HCT116 (cell line): ENCODE measurements at regions not wholly inside any gene's neighbourhood (a gene's known extent, or its start where the extent isn't known, plus 50 kb on each side); places are given as distances from the start of the nearest gene placed in this dataset.

Experiments
- ATAC-seq: fragments of 200-7000 bp; cut with Tn5 transposase; 2 replicates; pipeline ENCODE4 v1.9.1; 2020; ENCODE audit warnings: mild to moderate bottlenecking, moderate library complexity
- BruUV-seq: library from RNA; stranded (reverse); fragments of 400-500 nt; replicated peaks from 2 replicates; lab custom pipeline; 2021; lab: Mats Ljungman, UMichigan
- CTCF ChIA-PET: fragments of 300-600 bp; sonication (Branson Sonifier 250); formaldehyde crosslinking; loops from one replicate; lab custom pipeline; 2021; ENCODE audit warnings: antibody characterized with exemption; lab: Charles Lee
- POLR2A ChIA-PET: fragments of 300-600, 350-600 bp; sonication (Branson Sonifier 250); formaldehyde crosslinking; loops from one replicate; lab custom pipeline; 2021; ENCODE audit warnings: antibody characterized with exemption; lab: Charles Lee
- RAD21 ChIA-PET, 2 experiments: fragments of 300-600 bp; sonication (Branson Sonifier 250); formaldehyde crosslinking; loops; one replicate each; lab custom pipeline; 2023; ENCODE audit warnings: low total read pairs in 2 of 2; ENCODE audit not compliant: uncharacterized antibody in 2 of 2, unreplicated experiment in 2 of 2, low non-redundant PET in 1 of 2; lab: Charles Lee
- DNase-seq: peaks from one replicate; pipeline ENCODE4 v3.0.0-alpha.2; 2010; ENCODE audit warnings: low read depth, low spot score
- H2AFZ ChIP-seq: fragments of 200-600 bp; shearing (Covaris generic), sonication (generic); 2 replicates; pipeline ENCODE4 v1.6.1; 2017; ENCODE audit warnings: low read depth, mixed run types, mixed read lengths, antibody characterized with exemption, low read length; ENCODE audit not compliant: poor library complexity, severe bottlenecking
- H3K27ac ChIP-seq: 2 replicates; pipeline ENCODE4 v1.5.1; 2012; ENCODE audit warnings: low read depth, low read length
- H3K27me3 ChIP-seq: fragments of 200-600 bp; sonication (generic); 2 replicates; pipeline ENCODE4 v1.6.1; 2016; ENCODE audit warnings: mixed run types, low read length, mixed read lengths; ENCODE audit not compliant: insufficient read depth
- H3K36me3 ChIP-seq, 2 experiments: fragments of 200-500 bp in 1 of 2; fragments of 200-600 bp in 1 of 2; sonication (Bioruptor generic) in 1 of 2; sonication (generic) in 1 of 2; 2 replicates each; pipeline versions ENCODE4 v1.5.1 to v1.6.1; 2014 to 2016; ENCODE audit warnings: low read length in 2 of 2, inconsistent platforms in 1 of 2, mixed read lengths in 1 of 2, mixed run types in 1 of 2; ENCODE audit not compliant: insufficient read depth in 2 of 2, control insufficient read depth in 1 of 2
- H3K4me1 ChIP-seq, 2 experiments: fragments of 200-600 bp in 1 of 2; sonication (generic) in 1 of 2; 2 replicates each; pipeline versions ENCODE4 v1.5.1 to v1.6.1; 2012 to 2017; ENCODE audit warnings: low read length in 2 of 2, inconsistent platforms in 1 of 2, mild to moderate bottlenecking in 1 of 2, mixed read lengths in 1 of 2, mixed run types in 1 of 2, moderate library complexity in 1 of 2; ENCODE audit not compliant: insufficient read depth in 2 of 2, control insufficient read depth in 1 of 2
- H3K4me2 ChIP-seq: fragments of 200-600 bp; sonication (generic); 2 replicates; pipeline ENCODE4 v1.6.1; 2017; ENCODE audit warnings: mixed run types, low read length, mixed read lengths
- H3K4me3 ChIP-seq, 2 experiments: fragments of 200-600 bp in 1 of 2; sonication (generic) in 1 of 2; replicated peaks in 1 of 2; 2 replicates each; pipeline ENCODE4 v1.5.1; 2011 to 2016; ENCODE audit warnings: low read length in 2 of 2, control low read depth in 1 of 2, low read depth in 1 of 2, mild to moderate bottlenecking in 1 of 2, mixed read lengths in 1 of 2, mixed run types in 1 of 2
- H3K79me2 ChIP-seq: fragments of 200-600 bp; sonication (generic); 2 replicates; pipeline ENCODE4 v1.6.1; 2017; ENCODE audit warnings: mild to moderate bottlenecking, mixed run types, low read length, moderate library complexity, mixed read lengths; ENCODE audit not compliant: insufficient read depth
- H3K9ac ChIP-seq: fragments of 200-600 bp; sonication (generic); 2 replicates; pipeline ENCODE4 v1.6.1; 2016; ENCODE audit warnings: low read length, mixed read lengths
- H3K9me2 ChIP-seq: fragments of 200-600 bp; sonication (generic), shearing (Covaris generic); 2 replicates; pipeline ENCODE4 v1.6.1; 2017; ENCODE audit warnings: mixed run types, mild to moderate bottlenecking, moderate library complexity; ENCODE audit not compliant: insufficient read depth
- H3K9me3 ChIP-seq, 2 experiments: fragments of 200-500 bp in 1 of 2; fragments of 200-600 bp in 1 of 2; sonication (Bioruptor generic) in 1 of 2; sonication (generic) in 1 of 2; 2 replicates each; pipeline ENCODE4 v1.6.1; 2014 to 2017; ENCODE audit warnings: low read length in 2 of 2, mixed read lengths in 2 of 2, inconsistent platforms in 1 of 2, low read depth in 1 of 2, mild to moderate bottlenecking in 1 of 2, mixed run types in 1 of 2, moderate library complexity in 1 of 2; ENCODE audit not compliant: control insufficient read depth in 1 of 2, insufficient read depth in 1 of 2
- H4K20me1 ChIP-seq: fragments of 200-600 bp; sonication (generic), shearing (Covaris generic); 2 replicates; pipeline ENCODE4 v1.6.1; 2017; ENCODE audit warnings: mixed run types, mild to moderate bottlenecking, moderate library complexity; ENCODE audit not compliant: insufficient read depth
- CEBPB ChIP-seq: IDR thresholded peaks from 2 replicates; pipeline ENCODE4 v1.6.1; 2012; ENCODE audit warnings: low read depth
- CTCF ChIP-seq, 3 experiments: fragments of 200-600 bp in 1 of 3; sonication (generic) in 1 of 3; IDR thresholded peaks in 2 of 3; conservative IDR thresholded peaks in 1 of 3; 2 replicates each; pipeline ENCODE4 v1.5.1; 2012 to 2017; ENCODE audit warnings: low read depth in 2 of 3, low read length in 2 of 3, antibody characterized with exemption in 1 of 3, borderline replicate concordance in 1 of 3, control low read depth in 1 of 3, mild to moderate bottlenecking in 1 of 3, mixed read lengths in 1 of 3, mixed run types in 1 of 3, moderate library complexity in 1 of 3; ENCODE audit not compliant: insufficient read depth in 1 of 3
- EGR1 ChIP-seq: IDR thresholded peaks from 2 replicates; pipeline ENCODE4 v1.6.1; 2012; ENCODE audit warnings: low read depth
- ELF1 ChIP-seq: IDR thresholded peaks from 2 replicates; pipeline ENCODE4 v1.6.1; 2012; ENCODE audit warnings: low read depth, borderline replicate concordance
- EZH2 ChIP-seq: fragments of 200-600 bp; sonication (generic); IDR thresholded peaks from 2 replicates; pipeline ENCODE4 v1.6.1; 2017; ENCODE audit warnings: antibody characterized with exemption, mixed run types
- EZH2phosphoT487 ChIP-seq: fragments of 200-600 bp; IDR thresholded peaks from 2 replicates; pipeline ENCODE4 v1.6.1; 2018; ENCODE audit warnings: antibody characterized with exemption, borderline replicate concordance
- FOSL1 ChIP-seq: IDR thresholded peaks from 2 replicates; pipeline ENCODE4 v1.6.1; 2012; ENCODE audit warnings: low read depth
- JUND ChIP-seq: IDR thresholded peaks from 2 replicates; pipeline ENCODE4 v1.6.1; 2012
- POLR2A ChIP-seq: IDR thresholded peaks from 2 replicates; pipeline ENCODE4 v1.7.0; 2011; ENCODE audit warnings: borderline replicate concordance; ENCODE audit not compliant: insufficient read depth, insufficient read length; ENCODE audit errors: extremely low read depth
- POLR2AphosphoS5 ChIP-seq: IDR thresholded peaks from 2 replicates; pipeline ENCODE4 v1.6.1; 2011; ENCODE audit warnings: mild to moderate bottlenecking, low read depth, low read length, moderate library complexity
- RAD21 ChIP-seq: IDR thresholded peaks from 2 replicates; pipeline ENCODE4 v1.6.1; 2012; ENCODE audit warnings: low read depth, mild to moderate bottlenecking
- REST ChIP-seq: IDR thresholded peaks from 2 replicates; pipeline ENCODE4 v1.6.1; 2012; ENCODE audit warnings: low read depth
- SIN3A ChIP-seq: IDR thresholded peaks from 2 replicates; pipeline ENCODE4 v1.6.1; 2012; ENCODE audit warnings: low read depth
- SP1 ChIP-seq: IDR thresholded peaks from 2 replicates; pipeline ENCODE4 v1.6.1; 2012; ENCODE audit warnings: low read depth
- SRF ChIP-seq: IDR thresholded peaks from 2 replicates; pipeline ENCODE4 v1.6.1; 2012; ENCODE audit warnings: low read depth
- YY1 ChIP-seq: IDR thresholded peaks from 2 replicates; pipeline ENCODE4 v1.6.1; 2011; ENCODE audit warnings: low read length, low read depth, moderate library complexity, mild to moderate bottlenecking; ENCODE audit not compliant: insufficient replicate concordance; ENCODE audit errors: extremely low read depth
- ZFX ChIP-seq: fragments of 450-650 bp; IDR thresholded peaks from 2 replicates; pipeline ENCODE4 v1.6.1; 2017
- intact Hi-C: fragments of 100-400 bp; cut with micrococcal nuclease; formaldehyde crosslinking; loops from 2 replicates; pipeline ENCODE4 v1.10.0; 2022

GRCh38 chr16:54424043-54424451 is 137.5 kb upstream of the IRX3 start:
- CTCF ChIA-PET = interaction anchor here (0.6 to 0.9 kb wide), 2 partner anchors 556 to 650 kb away, joined by 3 read pairs; no protein-coding TSS in a partner anchor
- TF ChIP-seq YY1 (no peak), SRF (no peak), JUND (no peak), CEBPB (no peak)
- H3K27me3 ChIP-seq = peaks cover 18% of the 10 kb centered on the region
- ATAC-seq (peak; percentile 63), DNase-seq (no peak)
- peaks cover 3 to 13% of the 10 kb centered on the region in 2 experiments; a peak in 3 of 4 replicates for H3K4me1 ChIP-seq
- H3K9ac ChIP-seq = no peak overlapping the region
- RAD21 ChIA-PET = no interaction called here
- H3K36me3 ChIP-seq = no peaks in the 10 kb centered on the region
- intact Hi-C loops = no loop called here
- H3K79me2 ChIP-seq = no peaks in the 10 kb centered on the region
- BruUV-seq = no TSS peak
- H2AFZ ChIP-seq = no peak overlapping the region
- H3K4me3 ChIP-seq = no peak overlapping the region
- POLR2A ChIA-PET = no interaction called here
- H3K9me2 ChIP-seq = no peaks in the 10 kb centered on the region
- no peaks in the 10 kb centered on the region for H4K20me1 ChIP-seq
- peak overlapping the region; percentile 31; the same call in 1 of the 2 replicates for H3K4me2 ChIP-seq
- H3K27ac ChIP-seq = no peak overlapping the region
- H3K9me3 ChIP-seq = no peaks in the 10 kb centered on the region

- Histone ChIP-seq H3K79me2 (no peaks in the 10 kb centered on the region), H2AFZ (no peak overlapping the region), H3K27ac (no peak overlapping the region), H3K4me3 (no peak overlapping the region), H3K9me3 (no peaks in the 10 kb centered on the region), H3K9ac (no peak overlapping the region), H3K4me1 (peaks cover 3 to 13% of the 10 kb centered on the region in 2 experiments; a peak in 3 of 4 replicates), H3K9me2 (no peaks in the 10 kb centered on the region), H4K20me1 (no peaks in the 10 kb centered on the region), H3K36me3 (no peaks in the 10 kb centered on the region), H3K4me2 (peak overlapping the region; percentile 21; the same call in 1 of the 2 replicates), H3K27me3 (0 out of 2 replicates have a peak, but pooled peaks cover 8% of the 10 kb centered on the region)
- BruUV-seq = no TSS peak
- DNase-seq (no peak), ATAC-seq (peak; percentile 42; the same call in 1 of the 2 replicates)
- RAD21 ChIA-PET = no interaction called here
- intact Hi-C loops = no loop called here
- POLR2A ChIA-PET = no interaction called here
- CTCF ChIA-PET = no interaction called here
- TF ChIP-seq EZH2phosphoT487 (no peak), ZFX (no peak), SIN3A (no peak), RAD21 (no peak), POLR2A (no peak), EGR1 (no peak), SRF (no peak), EZH2 (no peak), SP1 (no peak), CEBPB (no peak), CTCF (IDR thresholded peaks at IDR 0.05 in 2 of 3, conservative IDR thresholded peaks at IDR 0.05 in 1 of 3; ENCODE audit: borderline replicate concordance in 1 of 3, insufficient read depth in 1 of 3, low read depth in 2 of 3, low read length in 2 of 3) (no peak), ELF1 (no peak), POLR2AphosphoS5 (no peak), REST (no peak), FOSL1 (no peak)
Measured at GRCh38 chr16:54422569-54422978, 136.0 kb upstream of the IRX3 start.
